ENCODE measurements at regions not wholly inside any gene's neighbourhood (a gene's known extent, or its start where the extent isn't known, plus 50 kb on each side); places are given as distances from the start of the nearest gene placed in this dataset.
"Not testable (repeated sequence)": the region's sequence is repeated elsewhere in the genome, so short reads cannot be mapped to it uniquely, and the experiment has no call there.

GRCh38 chr20:23141450-23142161 is 55.5 kb upstream of the CD93 start:
- Histone ChIP-seq H3K9ac (ENCODE audit: low read depth in 1 of 2, low read length in 2 of 2) (no peak overlapping the region), H3K36me3 (ENCODE audit: control insufficient read depth in 4 of 4, insufficient read depth in 3 of 4, low read depth in 1 of 4, low read length in 3 of 4) (no peaks in the 10 kb centered on the region), H3K4me3 (ENCODE audit: low read depth in 1 of 3, low read length in 3 of 3) (no peak overlapping the region), H3K9me3 (ENCODE audit: control insufficient read depth in 4 of 4, low read length in 3 of 4) (no peaks in the 10 kb centered on the region), H3K4me1 (ENCODE audit: control insufficient read depth in 4 of 4, insufficient read depth in 4 of 4, low read length in 3 of 4) (peaks cover 0 to 3% (median 2%) of the 10 kb centered on the region in 4 donors), H3K27ac (ENCODE audit: low read depth in 1 of 2, low read length in 2 of 2) (peak overlapping the region in 1 of 2 donors; percentile 34), H3K27me3 (ENCODE audit: control insufficient read depth in 4 of 4, insufficient read depth in 4 of 4, low read length in 3 of 4) (no peaks in the 10 kb centered on the region)
- TF ChIP-seq ZBTB33 (IDR thresholded peaks at IDR 0.05) (no peak), NR2F2 (IDR thresholded peaks at IDR 0.05) (no peak)
- WGBS, result 92% methylated on average over 10 of the region's 10 CpGs
- no peak for DNase-seq (ENCODE audit: low spot score)

GRCh38 chr20:23140991-23141390 is 54.9 kb upstream of the CD93 start:
- TF ChIP-seq HNF4A (conservative IDR thresholded peaks at IDR 0.05) (no peak), GABPA (IDR thresholded peaks at IDR 0.05 in 1 of 2, conservative IDR thresholded peaks at IDR 0.05 in 1 of 2) (no peak), FOXA1 (IDR thresholded peaks at IDR 0.05) (no peak), MAX (IDR thresholded peaks at IDR 0.05) (no peak), TAF1 (conservative IDR thresholded peaks at IDR 0.05) (no peak), RXRA (IDR thresholded peaks at IDR 0.05) (no peak), NR2F2 (IDR thresholded peaks at IDR 0.05) (no peak), HNF4G (IDR thresholded peaks at IDR 0.05) (no peak), RAD21 (IDR thresholded peaks at IDR 0.05) (no peak), FOXA2 (IDR thresholded peaks at IDR 0.05) (no peak), ZBTB33 (IDR thresholded peaks at IDR 0.05) (no peak), SP1 (IDR thresholded peaks at IDR 0.05) (no peak), REST (IDR thresholded peaks at IDR 0.05) (no peak), EGR1 (IDR thresholded peaks at IDR 0.05; ENCODE audit: low read depth in 2 of 2) (no peak), CTCF (IDR thresholded peaks at IDR 0.05; ENCODE audit: low read depth, low read length, missing input control) (no peak), YY1 (IDR thresholded peaks at IDR 0.05) (no peak), ATF3 (IDR thresholded peaks at IDR 0.05) (no peak), JUND (IDR thresholded peaks at IDR 0.05) (no peak)
- Histone ChIP-seq H3K36me3 (ENCODE audit: control insufficient read depth in 4 of 4, insufficient read depth in 3 of 4, low read depth in 1 of 4, low read length in 3 of 4) (no peaks in the 10 kb centered on the region), H3K27me3 (ENCODE audit: control insufficient read depth in 4 of 4, insufficient read depth in 4 of 4, low read length in 3 of 4) (no peaks in the 10 kb centered on the region), H3K27ac (ENCODE audit: low read depth in 1 of 2, low read length in 2 of 2) (no peak overlapping the region), H3K9me3 (ENCODE audit: control insufficient read depth in 4 of 4, low read length in 3 of 4) (no peaks in the 10 kb centered on the region), H3K4me1 (ENCODE audit: control insufficient read depth in 4 of 4, insufficient read depth in 4 of 4, low read length in 3 of 4) (peaks cover 0 to 3% (median 2%) of the 10 kb centered on the region in 4 donors), H3K4me3 (ENCODE audit: low read depth in 1 of 3, low read length in 3 of 3) (no peak overlapping the region), H3K9ac (ENCODE audit: low read depth in 1 of 2, low read length in 2 of 2) (no peak overlapping the region)
- WGBS, result 93% methylated on average over 5 of the region's 5 CpGs
- no peak for DNase-seq (ENCODE audit: low spot score)

- H3K9ac ChIP-seq (ENCODE audit: low read depth in 1 of 2, low read length in 2 of 2); H3K4me1 ChIP-seq (ENCODE audit: control insufficient read depth in 4 of 4, insufficient read depth in 4 of 4, low read length in 3 of 4): not testable (repeated sequence)
These were observed 53.9 kb upstream of the CD93 start for GRCh38 chr20:23139984-23140383.

More at GRCh38 chr20:23139984-23140383, 53.9 kb upstream of the CD93 start:
- H3K27me3 ChIP-seq (ENCODE audit: control insufficient read depth in 4 of 4, insufficient read depth in 4 of 4, low read length in 3 of 4); H3K4me3 ChIP-seq (ENCODE audit: low read depth in 1 of 3, low read length in 3 of 3); H3K9me3 ChIP-seq (ENCODE audit: control insufficient read depth in 4 of 4, low read length in 3 of 4); DNase-seq (ENCODE audit: low spot score); H3K27ac ChIP-seq (ENCODE audit: low read depth in 1 of 2, low read length in 2 of 2); H3K36me3 ChIP-seq (ENCODE audit: control insufficient read depth in 4 of 4, insufficient read depth in 3 of 4, low read depth in 1 of 4, low read length in 3 of 4): not testable (repeated sequence)
- WGBS, result 82% methylated on average over 1 of the region's 1 CpG
